SK-N-SH treated with all-trans-retinoic acid at 6 μM for 48 hours (cell line): ENCODE measurements at regions not wholly inside any gene's neighbourhood (a gene's known extent, or its start where the extent isn't known, plus 50 kb on each side); places are given as distances from the start of the nearest gene placed in this dataset.

Experiments
- ARNTL ChIP-seq: fragments of 450-650 bp; formaldehyde crosslinking; IDR thresholded peaks from 2 replicates; pipeline ENCODE4 v1.5.0; 2020; ENCODE audit warnings: low read depth, mild to moderate bottlenecking, moderate library complexity, borderline replicate concordance
- TOX ChIP-seq: fragments of 250-450 bp; sonication (Bioruptor Pico); IDR thresholded peaks from 2 replicates; pipeline ENCODE4 v1.8.0; 2021; ENCODE audit warnings: mild to moderate bottlenecking, moderate library complexity, borderline replicate concordance
- ZFP3 ChIP-seq: fragments of 250-450 bp; sonication (Bioruptor Pico); IDR thresholded peaks from 2 replicates; pipeline ENCODE4 v1.5.0; 2020; ENCODE audit warnings: mild to moderate bottlenecking, moderate library complexity
- ZFP30 ChIP-seq: fragments of 450-650 bp; formaldehyde crosslinking; IDR thresholded peaks from 2 replicates; pipeline ENCODE4 v1.5.0; 2022; ENCODE audit warnings: mild to moderate bottlenecking, moderate library complexity
- ZNF70 ChIP-seq: fragments of 450-650 bp; formaldehyde crosslinking; IDR thresholded peaks from 2 replicates; pipeline ENCODE4 v1.5.0; 2020; ENCODE audit warnings: mild to moderate bottlenecking, moderate library complexity

DNA sequence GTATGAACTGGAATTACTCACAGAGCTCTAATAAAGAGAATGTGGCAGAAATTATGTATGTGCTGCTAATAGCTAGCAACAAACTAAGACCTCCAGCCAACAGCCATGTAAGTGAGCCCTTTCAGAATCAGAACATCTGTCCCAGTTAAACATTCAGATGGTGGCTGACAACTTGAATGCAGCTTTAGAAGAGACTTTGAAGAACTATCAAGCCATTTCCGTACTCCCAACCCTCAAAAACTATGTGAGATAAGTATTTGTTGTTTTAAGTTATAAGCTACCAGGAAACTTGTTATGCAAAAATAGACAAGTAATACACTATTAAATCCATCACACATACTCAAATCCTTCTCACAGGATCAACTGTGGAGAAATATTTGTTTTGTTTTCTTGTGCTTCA lies 205.2 kb upstream of the EDIL3 start:
- TF ChIP-seq TOX (CRISPR knock-in tag) (no peak), ZFP30 (CRISPR knock-in tag) (no peak), ZFP3 (CRISPR knock-in tag) (no peak), ZNF70 (CRISPR knock-in tag) (no peak), ARNTL (CRISPR knock-in tag) (no peak)
